ENCODE measurements at regions not wholly inside any gene's neighbourhood (a gene's known extent, or its start where the extent isn't known, plus 50 kb on each side); places are given as distances from the start of the nearest gene placed in this dataset.

DNA sequence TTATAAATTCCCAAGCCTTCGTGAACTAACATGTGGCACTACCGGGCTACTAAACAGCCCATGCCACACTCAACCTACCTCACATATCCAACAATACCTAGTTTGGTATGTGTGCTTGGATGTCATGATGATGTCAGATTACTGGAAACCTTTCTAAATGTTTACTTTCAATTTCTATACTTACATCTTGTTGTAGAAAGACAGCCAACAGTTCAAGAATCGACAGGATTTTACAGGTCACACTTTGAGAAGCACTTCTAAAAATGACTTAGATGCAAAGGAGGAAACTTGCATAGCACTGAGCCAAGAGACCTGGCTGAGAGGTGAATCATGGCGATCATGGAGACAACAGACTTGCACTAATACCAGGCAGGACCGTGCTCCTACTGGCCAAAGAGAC lies 209.9 kb downstream of the COL4A1 start:
- 77 to 84% methylated on average over 5 of the region's 5 CpGs for WGBS, 2 donors (ENCODE audit: low coverage in 1 of 2)
- peaks cover 0 to 20% (median 0%) of the 10 kb centered on the region in 3 donors for H3K9me3 ChIP-seq
- H3K36me3 ChIP-seq: no peaks in the 10 kb centered on the region
- H3K4me1 ChIP-seq: peaks cover 3 to 24% (median 15%) of the 10 kb centered on the region in 3 donors
- H3K27ac ChIP-seq: peak overlapping the region in 2 of 4 donors; percentile 8 to 88
- no peak for ATAC-seq
- TF ChIP-seq, protein P1, sequence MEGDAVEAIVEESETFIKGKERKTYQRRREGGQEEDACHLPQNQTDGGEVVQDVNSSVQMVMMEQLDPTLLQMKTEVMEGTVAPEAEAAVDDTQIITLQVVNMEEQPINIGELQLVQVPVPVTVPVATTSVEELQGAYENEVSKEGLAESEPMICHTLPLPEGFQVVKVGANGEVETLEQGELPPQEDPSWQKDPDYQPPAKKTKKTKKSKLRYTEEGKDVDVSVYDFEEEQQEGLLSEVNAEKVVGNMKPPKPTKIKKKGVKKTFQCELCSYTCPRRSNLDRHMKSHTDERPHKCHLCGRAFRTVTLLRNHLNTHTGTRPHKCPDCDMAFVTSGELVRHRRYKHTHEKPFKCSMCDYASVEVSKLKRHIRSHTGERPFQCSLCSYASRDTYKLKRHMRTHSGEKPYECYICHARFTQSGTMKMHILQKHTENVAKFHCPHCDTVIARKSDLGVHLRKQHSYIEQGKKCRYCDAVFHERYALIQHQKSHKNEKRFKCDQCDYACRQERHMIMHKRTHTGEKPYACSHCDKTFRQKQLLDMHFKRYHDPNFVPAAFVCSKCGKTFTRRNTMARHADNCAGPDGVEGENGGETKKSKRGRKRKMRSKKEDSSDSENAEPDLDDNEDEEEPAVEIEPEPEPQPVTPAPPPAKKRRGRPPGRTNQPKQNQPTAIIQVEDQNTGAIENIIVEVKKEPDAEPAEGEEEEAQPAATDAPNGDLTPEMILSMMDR (IDR thresholded peaks at IDR 0.05): no peak
- TF ChIP-seq POLR2AphosphoS5 (IDR thresholded peaks at IDR 0.05) (no peak), POLR2A (IDR thresholded peaks at IDR 0.05) (no peak), EP300 (IDR thresholded peaks at IDR 0.05) (no peak)
- no peak overlapping the region for H3K4me3 ChIP-seq
- H3K27me3 ChIP-seq: no peaks in the 10 kb centered on the region

DNA sequence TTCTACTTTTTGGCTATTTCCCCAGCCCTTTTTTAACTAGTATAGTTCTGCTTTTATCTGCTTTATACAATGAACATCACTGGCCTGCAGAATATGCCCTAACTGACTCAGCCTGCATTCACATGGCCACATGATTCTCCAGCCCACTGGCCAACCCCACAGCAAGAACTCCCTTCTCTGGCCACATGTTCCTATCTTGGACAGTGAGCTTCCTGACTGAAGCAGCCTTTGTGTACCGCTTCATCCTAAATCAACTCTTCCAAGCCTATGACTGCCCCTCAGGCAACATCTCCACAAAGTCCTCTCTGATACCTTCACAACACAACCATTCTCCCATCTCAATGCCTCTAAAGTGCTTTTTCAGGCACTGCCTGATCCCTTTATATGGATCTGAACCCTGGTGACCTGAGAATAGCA lies 214.1 kb downstream of the COL4A1 start:
- Histone ChIP-seq H3K4me1 (peaks cover 3 to 24% (median 15%) of the 10 kb centered on the region in 3 donors), H3K27me3 (no peaks in the 10 kb centered on the region), H3K4me3 (no peak overlapping the region), H3K36me3 (no peaks in the 10 kb centered on the region), H3K27ac (peak overlapping the region in 1 of 4 donors; percentile 88), H3K9me3 (no peaks in the 10 kb centered on the region)
- WGBS, 2 donors (ENCODE audit: low coverage in 1 of 2): 80% methylated on average over 1 of the region's 1 CpG; no CpG with 5 or more reads in 1 of the 2 donors
- TF ChIP-seq POLR2AphosphoS5 (IDR thresholded peaks at IDR 0.05): no peak
- TF ChIP-seq POLR2A (IDR thresholded peaks at IDR 0.05): no peak
- TF ChIP-seq EP300 (IDR thresholded peaks at IDR 0.05): no peak
- no peak for ATAC-seq

DNA sequence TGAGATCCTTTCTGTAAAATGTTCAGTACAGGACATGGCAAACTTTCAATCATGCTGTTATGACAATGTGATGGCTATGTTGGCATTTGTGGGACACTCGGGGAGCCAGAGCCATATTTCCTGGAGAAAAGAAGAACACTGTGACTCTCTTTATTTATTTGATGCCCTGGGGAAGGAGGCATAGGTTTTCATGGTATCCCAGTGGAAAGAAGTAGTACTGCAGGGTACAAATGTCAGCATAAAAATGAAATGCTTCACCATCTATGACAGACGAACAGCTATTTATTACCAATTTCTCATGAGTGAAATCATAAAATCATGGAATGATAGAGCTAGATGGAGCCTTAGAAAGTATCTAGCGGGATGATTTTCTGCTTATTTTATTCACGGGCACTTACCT lies 217.1 kb downstream of the COL4A1 start:
- H3K27me3 ChIP-seq: no peaks in the 10 kb centered on the region
- no peak for ATAC-seq
- no peak overlapping the region for H3K27ac ChIP-seq
- 81 to 84% methylated on average over 4 of the region's 4 CpGs for WGBS, 2 donors (ENCODE audit: low coverage in 1 of 2)
- no peak for TF ChIP-seq POLR2AphosphoS5 (IDR thresholded peaks at IDR 0.05)
- TF ChIP-seq, protein P1 (IDR thresholded peaks at IDR 0.05): peak in 1 of 4 experiments; percentile 13
- no peak for TF ChIP-seq EP300 (IDR thresholded peaks at IDR 0.05)
- no peaks in the 10 kb centered on the region for H3K36me3 ChIP-seq
- peaks cover 0 to 13% (median 8%) of the 10 kb centered on the region in 3 donors for H3K4me1 ChIP-seq
- H3K4me3 ChIP-seq: no peak overlapping the region
- peaks cover 0 to 15% (median 0%) of the 10 kb centered on the region in 3 donors for H3K9me3 ChIP-seq

DNA sequence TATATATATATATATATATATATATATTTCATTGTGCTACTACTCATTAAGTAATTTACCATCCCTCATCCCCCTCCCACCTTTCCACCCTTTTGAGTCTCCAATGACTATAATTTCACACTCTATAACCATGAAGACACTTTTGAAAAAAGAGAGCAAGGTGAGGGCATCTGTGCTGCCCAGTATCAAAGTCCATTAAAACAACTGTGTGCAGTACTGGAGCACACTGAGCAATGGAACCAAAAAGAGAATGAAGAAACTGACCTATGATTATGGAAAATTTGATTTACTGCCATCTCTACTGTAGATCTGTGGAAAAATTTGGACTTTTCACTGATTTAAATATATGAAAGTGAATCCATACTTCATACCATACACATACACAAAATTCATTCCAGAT lies 217.9 kb downstream of the COL4A1 start:
- ATAC-seq: no peak
- Histone ChIP-seq H3K9me3 (peaks cover 0 to 20% (median 0%) of the 10 kb centered on the region in 3 donors), H3K36me3 (no peaks in the 10 kb centered on the region), H3K4me3 (no peak overlapping the region), H3K27me3 (no peaks in the 10 kb centered on the region), H3K27ac (no peak overlapping the region), H3K4me1 (peaks cover 0 to 7% (median 3%) of the 10 kb centered on the region in 3 donors)
- no peak for TF ChIP-seq POLR2A (IDR thresholded peaks at IDR 0.05)
- TF ChIP-seq, protein P1 (IDR thresholded peaks at IDR 0.05): no peak
- no peak for TF ChIP-seq POLR2AphosphoS5 (IDR thresholded peaks at IDR 0.05)
- TF ChIP-seq EP300 (IDR thresholded peaks at IDR 0.05): no peak

DNA sequence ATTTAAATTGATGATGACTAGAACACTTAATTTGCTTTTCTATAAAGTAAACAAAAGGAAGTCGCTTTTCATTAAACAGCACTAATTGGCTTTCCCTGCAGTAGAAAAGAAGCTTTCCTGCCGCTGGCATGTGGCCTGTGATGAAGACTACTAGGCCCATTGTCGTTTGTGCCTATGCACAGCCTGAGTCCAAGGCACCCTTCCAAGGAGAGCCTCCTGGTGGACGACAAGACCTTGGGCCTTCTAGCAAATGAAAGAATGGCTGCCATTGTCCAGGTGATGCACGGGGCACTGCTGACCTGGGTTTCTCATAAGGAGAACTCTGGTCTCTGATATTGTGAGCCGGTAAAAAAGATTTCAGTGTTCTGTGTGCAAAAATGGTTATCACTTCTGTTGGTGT lies 233.0 kb downstream of the COL4A1 start:
- 77 to 100% methylated on average over 1 to 6 of the region's 6 CpGs for WGBS, 2 donors (ENCODE audit: low coverage in 1 of 2)

More for the DNA sequence above, 233.0 kb downstream of the COL4A1 start:
- Histone ChIP-seq H3K27me3 (no peaks in the 10 kb centered on the region), H3K4me1 (no peaks in the 10 kb centered on the region), H3K27ac (no peak overlapping the region), H3K36me3 (no peaks in the 10 kb centered on the region), H3K9me3 (no peaks in the 10 kb centered on the region), H3K4me3 (no peak overlapping the region)
- no peak for ATAC-seq
- TF ChIP-seq, protein P1 (IDR thresholded peaks at IDR 0.05): no peak
- TF ChIP-seq POLR2A (IDR thresholded peaks at IDR 0.05): no peak
- no peak for TF ChIP-seq POLR2AphosphoS5 (IDR thresholded peaks at IDR 0.05)
- no peak for TF ChIP-seq EP300 (IDR thresholded peaks at IDR 0.05)

Data from gastroesophageal sphincter (tissue), 4 donors.